Right lobe of liver (tissue), 6 donors: ENCODE measurements at regions not wholly inside any gene's neighbourhood (a gene's known extent, or its start where the extent isn't known, plus 50 kb on each side); places are given as distances from the start of the nearest gene placed in this dataset.

Experiments used
- ATAC-seq, 4 donors: fragments of 200-7000 bp; cut with Tn5 transposase; one replicate each; pipeline ENCODE4 v1.9.1; 2020; ENCODE audit warnings: mild to moderate bottlenecking in 4 of 4, moderate library complexity in 4 of 4
- DNase-seq, 3 donors: peaks; one replicate each; pipeline ENCODE4 v3.0.0-alpha.2; 2020
- H3K27ac ChIP-seq, 3 donors: fragments of 200-600 bp; one replicate each; pipeline ENCODE4 v1.8.0; 2022
- H3K27me3 ChIP-seq, 2 donors: fragments of 200-600 bp; one replicate each; pipeline ENCODE4 v1.8.0; 2022
- H3K36me3 ChIP-seq, 4 donors: fragments of 200-600 bp; sonication (generic) in 1 of 4; one replicate each; pipeline versions ENCODE4 v1.5.1 to v1.8.0; 2017 to 2022; ENCODE audit warnings: control low read depth in 1 of 4
- H3K4me1 ChIP-seq, 4 donors: fragments of 200-600 bp; sonication (generic) in 1 of 4; one replicate each; pipeline versions ENCODE4 v1.5.1 to v1.8.0; 2017 to 2022; ENCODE audit warnings: control low read depth in 1 of 4
- H3K4me3 ChIP-seq, 3 donors: fragments of 200-600 bp; one replicate each; pipeline ENCODE4 v1.8.0; 2022
- H3K9me3 ChIP-seq, 4 donors: fragments of 200-600 bp; sonication (generic) in 1 of 4; one replicate each; pipeline versions ENCODE4 v1.5.1 to v1.8.0; 2017 to 2022; ENCODE audit warnings: control low read depth in 1 of 4
- CTCF ChIP-seq, 4 donors: fragments of 200-600 bp in 3 of 4; fragments of 450-650 bp in 1 of 4; IDR thresholded peaks; one replicate each; pipeline versions ENCODE4 v1.5.1 to v1.8.0; 2016 to 2022; ENCODE audit warnings: antibody characterized with exemption in 4 of 4, mild to moderate bottlenecking in 2 of 4
- POLR2A ChIP-seq: fragments of 450-650 bp; IDR thresholded peaks from one replicate; pipeline ENCODE4 v1.6.1; 2017; ENCODE audit warnings: antibody characterized with exemption, mild to moderate bottlenecking
- WGBS: methylation state at CpG from one replicate; pipeline ENCODE4 v1.1.6; 2018; ENCODE audit warnings: low coverage, low lambda C conversion rate; ENCODE audit not compliant: insufficient coverage; ENCODE audit errors: missing lambda C conversion rate; 5-methylcytosine and 5-hydroxymethylcytosine counted together
- intact Hi-C, 2 donors: fragments of 100-400 bp; cut with DNase I; formaldehyde crosslinking; loops; one replicate each; pipeline versions ENCODE4 v1.11.2 to v1.14.1; 2022
- donor health status: DM: no; HTN: yes; CAD: no.
- donor health status: DM: no; HTN: no; CAD: no.
- donor health status: DM: no; HTN: no; CAD: no.
- donor health status: DM: no; HTN: yes; CAD: no.
- donor health status: DM: no; HTN: yes; CAD: no.

- 60% methylated on average over 1 of the region's 2 CpGs for WGBS
- no peaks in the 10 kb centered on the region for H3K4me1 ChIP-seq
- TF ChIP-seq CTCF (IDR thresholded peaks at IDR 0.05), result no peak
- TF ChIP-seq POLR2A, result no peak
- H3K27me3 ChIP-seq, result no peaks in the 10 kb centered on the region
- ATAC-seq (no peak), DNase-seq (no peak)
- H3K9me3 ChIP-seq, result no peaks in the 10 kb centered on the region
- no peak overlapping the region for H3K27ac ChIP-seq
- no peak overlapping the region for H3K4me3 ChIP-seq
- no peaks in the 10 kb centered on the region for H3K36me3 ChIP-seq
- intact Hi-C loops, result no loop called here
Observed at GRCh38 chrX:20639115-20639514, 372.4 kb upstream of the RPS6KA3 start.

GRCh38 chrX:20637351-20637750 lies 370.6 kb upstream of the RPS6KA3 start:
- DNase-seq (no peak), ATAC-seq (no peak)
- Histone ChIP-seq H3K27ac (no peak overlapping the region), H3K4me1 (no peaks in the 10 kb centered on the region), H3K9me3 (no peaks in the 10 kb centered on the region), H3K27me3 (no peaks in the 10 kb centered on the region), H3K4me3 (no peak overlapping the region), H3K36me3 (no peaks in the 10 kb centered on the region)
- intact Hi-C loops, result no loop called here
- no peak for TF ChIP-seq POLR2A
- WGBS, result 57% methylated on average over 2 of the region's 2 CpGs

- no peak overlapping the region for H3K4me3 ChIP-seq
- H3K9me3 ChIP-seq, result no peaks in the 10 kb centered on the region
- WGBS, result 75% methylated on average over 3 of the region's 3 CpGs
- TF ChIP-seq CTCF (IDR thresholded peaks at IDR 0.05) (no peak), POLR2A (no peak)
- intact Hi-C loops, result no loop called here
- no peaks in the 10 kb centered on the region for H3K4me1 ChIP-seq
- no peak for DNase-seq
- no peaks in the 10 kb centered on the region for H3K36me3 ChIP-seq
- H3K27ac ChIP-seq, result no peak overlapping the region
- ATAC-seq, result no peak
- no peaks in the 10 kb centered on the region for H3K27me3 ChIP-seq
Observed at GRCh38 chrX:20633451-20633850, 366.7 kb upstream of the RPS6KA3 start.

- ATAC-seq, result no peak
- TF ChIP-seq CTCF (IDR thresholded peaks at IDR 0.05), result no peak
- no peak for TF ChIP-seq POLR2A
- H3K9me3 ChIP-seq, result no peaks in the 10 kb centered on the region
- H3K4me1 ChIP-seq, result no peaks in the 10 kb centered on the region
- DNase-seq, result no peak
- H3K27me3 ChIP-seq, result no peaks in the 10 kb centered on the region
- H3K4me3 ChIP-seq, result no peak overlapping the region
- intact Hi-C loops, result no loop called here
- H3K36me3 ChIP-seq, result no peaks in the 10 kb centered on the region
- no peak overlapping the region for H3K27ac ChIP-seq
- 39% methylated on average over 2 of the region's 2 CpGs for WGBS
Observed at GRCh38 chrX:20623448-20623847, 356.7 kb upstream of the RPS6KA3 start.

- H3K27me3 ChIP-seq, result no peaks in the 10 kb centered on the region
- H3K9me3 ChIP-seq, result no peaks in the 10 kb centered on the region
- H3K4me1 ChIP-seq, result no peaks in the 10 kb centered on the region
- intact Hi-C loops, result no loop called here
- no peaks in the 10 kb centered on the region for H3K36me3 ChIP-seq
- 71% methylated on average over 2 of the region's 2 CpGs for WGBS
- H3K4me3 ChIP-seq, result no peak overlapping the region
- no peak for DNase-seq
- ATAC-seq, result no peak
- no peak overlapping the region for H3K27ac ChIP-seq
- TF ChIP-seq POLR2A (no peak), CTCF (IDR thresholded peaks at IDR 0.05) (no peak)
Observed at GRCh38 chrX:20620306-20620705, 353.6 kb upstream of the RPS6KA3 start.
